K562 (cell line): ENCODE measurements at regions not wholly inside any gene's neighbourhood (a gene's known extent, or its start where the extent isn't known, plus 50 kb on each side); places are given as distances from the start of the nearest gene placed in this dataset.

Experiments used
- ATAC-seq: fragments of 200-7000 bp; cut with Tn5 transposase; 3 replicates; pipeline ENCODE4 v1.9.1; 2020; ENCODE audit warnings: moderate library complexity
- BruUV-seq: library from RNA; stranded (reverse); fragments of 400-500 nt; replicated peaks from 2 replicates; lab custom pipeline; 2021; lab: Mats Ljungman, UMichigan
- CTCF ChIA-PET: fragments of 300-600 bp; formaldehyde crosslinking; extraction: SDS; loops from one replicate; lab custom pipeline; 2021; ENCODE audit warnings: low intra/inter-chr PET ratio; lab: Yijun Ruan, JAX
- POLR2A ChIA-PET: fragments of 300-600, 350-650 bp; sonication (Branson Sonifier 250); formaldehyde crosslinking; extraction: SDS; loops from one replicate; lab custom pipeline; 2021; ENCODE audit warnings: antibody characterized with exemption, inconsistent platforms; lab: Yijun Ruan, JAX
- DNase-seq, 4 experiments: peaks; one replicate each; pipeline versions ENCODE4 v3.0.0 to v3.0.0-alpha.2; 2011 to 2018; ENCODE audit warnings: low spot score in 3 of 4, mixed read lengths in 3 of 4; ENCODE audit errors: extremely low read depth in 1 of 4
- FAIRE-seq: peaks from 2 replicates; lab custom pipeline; 2011; peaks lifted over from hg19 to GRCh38; lab: Jason Lieb, UNC
- H2AFZ ChIP-seq: 2 replicates; pipeline ENCODE4 v1.6.0; 2011; ENCODE audit warnings: low read depth, low read length, control low read depth, inconsistent platforms
- H3K27ac ChIP-seq: fragments of 200-600 bp; 3 replicates; pipeline ENCODE4 v1.8.0; 2011; ENCODE audit warnings: low read depth, mild to moderate bottlenecking, control low read depth, inconsistent platforms, low read length, moderate library complexity, mixed read lengths; ENCODE audit errors: extremely low read depth
- H3K27me3 ChIP-seq, 2 experiments: fragments of 300-600 bp in 1 of 2; 2 replicates in 1 of 2; 3 replicates in 1 of 2; pipeline versions ENCODE4 v1.6.0 to v1.8.0; 2011; ENCODE audit warnings: inconsistent platforms in 2 of 2, low read length in 2 of 2, mild to moderate bottlenecking in 1 of 2, mixed read lengths in 1 of 2, moderate library complexity in 1 of 2; ENCODE audit not compliant: control insufficient read depth in 2 of 2, insufficient read depth in 2 of 2
- H3K36me3 ChIP-seq: fragments of 300-600 bp; 3 replicates; pipeline ENCODE4 v1.8.0; 2011; ENCODE audit warnings: mild to moderate bottlenecking, low read length, inconsistent platforms; ENCODE audit not compliant: control insufficient read depth, insufficient read depth
- H3K4me1 ChIP-seq, 2 experiments: fragments of 200-600 bp in 1 of 2; replicated peaks in 1 of 2; 2 replicates in 1 of 2; 3 replicates in 1 of 2; pipeline versions ENCODE4 v1.5.1 to v1.8.0; 2011; ENCODE audit warnings: inconsistent platforms in 2 of 2, low read length in 2 of 2, mild to moderate bottlenecking in 1 of 2, mixed read lengths in 1 of 2, moderate library complexity in 1 of 2; ENCODE audit not compliant: control insufficient read depth in 2 of 2, insufficient read depth in 2 of 2
- H3K4me2 ChIP-seq: 2 replicates; pipeline ENCODE4 v1.6.1; 2011; ENCODE audit warnings: low read length, control low read depth, inconsistent platforms, mixed read lengths; ENCODE audit not compliant: insufficient read depth
- H3K4me3 ChIP-seq: fragments of 200-600 bp; sonication (generic), shearing (Covaris generic); 2 replicates; pipeline ENCODE4 v1.5.1; 2016; ENCODE audit warnings: control low read depth, inconsistent platforms
- H3K79me2 ChIP-seq: fragments of 200-600 bp; 3 replicates; pipeline ENCODE4 v1.8.0; 2011; ENCODE audit warnings: low read length, inconsistent platforms; ENCODE audit not compliant: control insufficient read depth, insufficient read depth
- H3K9ac ChIP-seq, 2 experiments: 2 replicates each; pipeline versions ENCODE4 v1.6.0 to v1.6.1; 2011; ENCODE audit warnings: low read depth in 2 of 2, low read length in 2 of 2, control low read depth in 1 of 2, inconsistent platforms in 1 of 2, mild to moderate bottlenecking in 1 of 2, mixed read lengths in 1 of 2; ENCODE audit not compliant: insufficient read depth in 1 of 2
- H3K9me1 ChIP-seq: one replicate; pipeline ENCODE4 v1.6.0; 2011; ENCODE audit warnings: inconsistent platforms, mild to moderate bottlenecking, low read length, moderate library complexity; ENCODE audit not compliant: control insufficient read depth, insufficient read depth
- H3K9me3 ChIP-seq: replicated peaks from 2 replicates; pipeline ENCODE4 v1.5.1; 2011; ENCODE audit warnings: low read depth, low read length, inconsistent platforms; ENCODE audit not compliant: control insufficient read depth, insufficient read depth
- H4K20me1 ChIP-seq: replicated peaks from 2 replicates; pipeline ENCODE4 v1.6.1; 2011; ENCODE audit warnings: low read length, inconsistent platforms, mixed read lengths; ENCODE audit not compliant: control insufficient read depth, insufficient read depth
- BCLAF1 ChIP-seq, 2 experiments: fragments of 450-650 bp in 1 of 2; IDR thresholded peaks; 2 replicates each; pipeline ENCODE4 v1.6.1; 2011 to 2017; ENCODE audit warnings: low read depth in 2 of 2, antibody characterized with exemption in 1 of 2, borderline replicate concordance in 1 of 2, low read length in 1 of 2, mild to moderate bottlenecking in 1 of 2, mixed read lengths in 1 of 2; ENCODE audit not compliant: control insufficient read depth in 1 of 2
- CXXC5 ChIP-seq: fragments of 250-450 bp; sonication (Bioruptor Pico); IDR thresholded peaks from 2 replicates; pipeline ENCODE4 v1.8.0; 2022; ENCODE audit warnings: inconsistent platforms, mild to moderate bottlenecking, moderate library complexity
- DMBX1 ChIP-seq: fragments of 250-450 bp; sonication (Bioruptor Pico); IDR thresholded peaks from 2 replicates; pipeline ENCODE4 v1.8.0; 2022; ENCODE audit warnings: inconsistent platforms, mild to moderate bottlenecking, moderate library complexity, borderline replicate concordance
- ELK1 ChIP-seq: sonication (generic); formaldehyde crosslinking; IDR thresholded peaks from 2 replicates; pipeline ENCODE4 v1.8.1; 2022; ENCODE audit warnings: missing genetic modification reagents
- HMGXB4 ChIP-seq: sonication (generic); formaldehyde crosslinking; IDR thresholded peaks from 2 replicates; pipeline ENCODE4 v1.8.1; 2023; ENCODE audit warnings: mild to moderate bottlenecking, missing genetic modification reagents
- MCM7 ChIP-seq, 2 experiments: fragments of 450-650 bp; IDR thresholded peaks; 2 replicates each; pipeline ENCODE4 v1.6.1; 2016 to 2018
- POLR3G ChIP-seq: IDR thresholded peaks from 2 replicates; pipeline ENCODE4 v1.6.1; 2011; ENCODE audit not compliant: insufficient read length, insufficient replicate concordance; ENCODE audit errors: extremely low read depth
- SRF ChIP-seq, 2 experiments: fragments of 250-450, 450-650 bp in 1 of 2; sonication (Bioruptor Pico) in 1 of 2; sonication (generic) in 1 of 2; formaldehyde crosslinking; IDR thresholded peaks; 2 replicates each; pipeline versions ENCODE4 v1.5.0 to v1.5.1; 2020 to 2022; ENCODE audit warnings: mild to moderate bottlenecking in 1 of 2, missing genetic modification reagents in 1 of 2
- SRSF7 ChIP-seq: fragments of 200-400 bp; formaldehyde crosslinking; optimal IDR thresholded peaks from 2 replicates; pipeline ENCODE3; 2017; ENCODE audit warnings: mild to moderate bottlenecking, low read depth, low read length
- TEAD1 ChIP-seq, 2 experiments: fragments of 450-650 bp in 1 of 2; sonication (generic) in 1 of 2; formaldehyde crosslinking; IDR thresholded peaks; 2 replicates each; pipeline versions ENCODE4 v1.4.0 to v1.8.0; 2020 to 2022; ENCODE audit warnings: mild to moderate bottlenecking in 2 of 2, missing genetic modification reagents in 1 of 2
- TEAD2 ChIP-seq: fragments of 450-650 bp; IDR thresholded peaks from 2 replicates; pipeline ENCODE4 v1.6.1; 2016; ENCODE audit warnings: missing genetic modification characterization, control low read depth, missing compliant biosample characterization
- ZNF408 ChIP-seq: fragments of 250-450 bp; sonication (Bioruptor Pico); IDR thresholded peaks from 2 replicates; pipeline ENCODE4 v1.4.0; 2020; ENCODE audit warnings: low read depth, mild to moderate bottlenecking, moderate library complexity
- WGBS: fragments of 100-300 bp; shearing (Covaris generic); methylation state at CpG from one replicate; pipeline ENCODE4 v1.1.6; 2016; ENCODE audit warnings: low coverage, mixed read lengths; ENCODE audit not compliant: insufficient coverage; ENCODE audit errors: missing lambda C conversion rate; 5-methylcytosine and 5-hydroxymethylcytosine counted together
- in situ Hi-C: fragments of 300-500 bp; cut with MboI; formaldehyde crosslinking; loops from 4 replicates; pipeline ENCODE4 v1.15.0; 2018; ENCODE audit warnings: inconsistent platforms, mixed read lengths
- intact Hi-C: fragments of 100-400 bp; cut with micrococcal nuclease; formaldehyde crosslinking; loops from 2 replicates; pipeline ENCODE4 v1.14.2; 2022

- ChIA-PET CTCF (interaction anchor here (0.6 kb wide), 1 partner anchor 34 kb away, joined by 3 read pairs; no protein-coding TSS in a partner anchor), POLR2A (no interaction called here)
- TF ChIP-seq HMGXB4 (no peak), DMBX1 (no peak), SRF (CRISPR knock-in tag; IDR thresholded peaks at IDR 0.05) (no peak), ELK1 (no peak), SRSF7 (no peak), ZNF408 (CRISPR knock-in tag) (no peak), TEAD1 (CRISPR knock-in tag; IDR thresholded peaks at IDR 0.05) (no peak), CXXC5 (CRISPR knock-in tag) (no peak), MCM7 (IDR thresholded peaks at IDR 0.05) (no peak), POLR3G (no peak), TEAD2 (no peak), BCLAF1 (IDR thresholded peaks at IDR 0.05; ENCODE audit: borderline replicate concordance in 1 of 2, control insufficient read depth in 1 of 2, low read depth in 2 of 2, low read length in 1 of 2) (no peak)
- Histone ChIP-seq H3K4me1 (no peaks in the 10 kb centered on the region), H3K9me1 (no peaks in the 10 kb centered on the region), H4K20me1 (no peaks in the 10 kb centered on the region), H3K27ac (no peak overlapping the region), H3K9ac (no peak overlapping the region), H3K36me3 (no peaks in the 10 kb centered on the region), H3K4me2 (no peak overlapping the region), H3K79me2 (no peaks in the 10 kb centered on the region), H3K9me3 (no peaks in the 10 kb centered on the region; the same call in 1 of the 2 replicates), H3K4me3 (no peak overlapping the region), H2AFZ (no peak overlapping the region), H3K27me3 (no peaks in the 10 kb centered on the region)
- intact Hi-C loops (no loop called here), in situ Hi-C loops (no loop called here)
- BruUV-seq, result no TSS peak
- ATAC-seq (no peak), DNase-seq (no peak), FAIRE-seq (no peak)
- 3% methylated on average over 2 of the region's 2 CpGs for WGBS
Measured at GRCh38 chr5:51632027-51632426, 248.8 kb downstream of the ISL1 start.
